Liver (tissue), 3 donors: ENCODE measurements at regions not wholly inside any gene's neighbourhood (a gene's known extent, or its start where the extent isn't known, plus 50 kb on each side); places are given as distances from the start of the nearest gene placed in this dataset.
"Not testable (repeated sequence)": the region's sequence is repeated elsewhere in the genome, so short reads cannot be mapped to it uniquely, and the experiment has no call there.

Experiments
- ATF3 ChIP-seq: IDR thresholded peaks from 2 replicates; pipeline ENCODE4 v1.6.1; 2016; ENCODE audit warnings: antibody characterized with exemption
- CTCF ChIP-seq: fragments of 150-350 bp; IDR thresholded peaks from 2 replicates; pipeline ENCODE4 v1.5.1; 2017; ENCODE audit warnings: improper control_type of control experiment, low read depth, low read length; ENCODE audit not compliant: missing input control
- EGR1 ChIP-seq, 2 donors: IDR thresholded peaks; 2 replicates each; pipeline ENCODE4 v1.6.1; 2016 to 2018; ENCODE audit warnings: antibody characterized with exemption in 2 of 2, low read depth in 2 of 2
- GABPA ChIP-seq, 2 donors: IDR thresholded peaks in 1 of 2; conservative IDR thresholded peaks in 1 of 2; 2 replicates each; pipeline ENCODE4 v1.6.1; 2016; ENCODE audit warnings: antibody characterized with exemption in 2 of 2, mild to moderate bottlenecking in 1 of 2, moderate library complexity in 1 of 2
- HNF4G ChIP-seq: IDR thresholded peaks from 2 replicates; pipeline ENCODE4 v1.6.1; 2016; ENCODE audit warnings: antibody characterized with exemption
- MAX ChIP-seq: IDR thresholded peaks from 2 replicates; pipeline ENCODE4 v1.6.1; 2016; ENCODE audit warnings: antibody characterized with exemption
- RXRA ChIP-seq, 2 donors: IDR thresholded peaks; 2 replicates each; pipeline ENCODE4 v1.6.1; 2017 to 2018; ENCODE audit warnings: antibody characterized with exemption in 2 of 2, mild to moderate bottlenecking in 1 of 2
- SP1 ChIP-seq: IDR thresholded peaks from 2 replicates; pipeline ENCODE4 v1.6.1; 2018; ENCODE audit warnings: antibody characterized with exemption, mild to moderate bottlenecking
- TAF1 ChIP-seq: conservative IDR thresholded peaks from 2 replicates; pipeline ENCODE4 v1.6.1; 2016; ENCODE audit warnings: antibody characterized with exemption, mild to moderate bottlenecking
- YY1 ChIP-seq: IDR thresholded peaks from 2 replicates; pipeline ENCODE4 v1.6.1; 2016; ENCODE audit warnings: antibody characterized with exemption, mild to moderate bottlenecking
- ZBTB33 ChIP-seq: IDR thresholded peaks from 2 replicates; pipeline ENCODE4 v1.6.1; 2016; ENCODE audit warnings: antibody characterized with exemption
- donor health status: healthy.
- donor health status: healthy.

GRCh38 chr16:29220647-29221191 lies 185.8 kb downstream of the NPIPB11 start:
- not testable (repeated sequence) for TF ChIP-seq YY1; CTCF; TAF1; ZBTB33; MAX; HNF4G; GABPA (IDR thresholded peaks at IDR 0.05 in 1 of 2, conservative IDR thresholded peaks at IDR 0.05 in 1 of 2); ATF3; RXRA (IDR thresholded peaks at IDR 0.05); EGR1 (IDR thresholded peaks at IDR 0.05; ENCODE audit: low read depth in 2 of 2); SP1
